ENCODE measurements at regions not wholly inside any gene's neighbourhood (a gene's known extent, or its start where the extent isn't known, plus 50 kb on each side); places are given as distances from the start of the nearest gene placed in this dataset.

DNA sequence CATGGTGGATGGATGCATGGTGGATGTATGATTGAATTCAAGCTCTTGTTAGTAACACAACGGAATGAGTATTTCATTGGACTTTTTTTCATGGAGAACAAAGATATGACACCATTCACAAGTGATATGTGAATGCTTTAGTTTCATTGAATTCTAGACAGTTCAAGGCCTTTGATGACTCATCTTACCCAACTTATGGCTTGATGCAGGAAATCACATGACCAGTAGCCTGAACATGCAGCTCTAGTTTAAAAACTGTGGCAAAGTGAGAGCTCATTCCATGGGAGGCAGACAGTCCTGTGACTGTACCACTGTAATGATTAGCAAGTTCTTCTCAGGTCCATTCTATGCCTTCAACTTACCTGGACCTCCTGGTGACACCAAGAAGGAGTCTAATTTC lies 1239.3 kb downstream of the TYW1 start:
- Mint-ChIP-seq H3K4me3 (ENCODE audit: unreplicated experiment) (no peak overlapping the region), H3K27ac (ENCODE audit: unreplicated experiment) (no peak overlapping the region), H3K27me3 (ENCODE audit: unreplicated experiment) (no peaks in the 10 kb centered on the region), H3K9me3 (ENCODE audit: unreplicated experiment) (peaks cover 53% of the 10 kb centered on the region), H3K4me1 (ENCODE audit: unreplicated experiment) (no peaks in the 10 kb centered on the region), H3K36me3 (ENCODE audit: low read depth, unreplicated experiment) (peaks cover 19% of the 10 kb centered on the region)
- no peak for DNase-seq (ENCODE audit: low spot score)
- TF ChIP-seq, protein P1, sequence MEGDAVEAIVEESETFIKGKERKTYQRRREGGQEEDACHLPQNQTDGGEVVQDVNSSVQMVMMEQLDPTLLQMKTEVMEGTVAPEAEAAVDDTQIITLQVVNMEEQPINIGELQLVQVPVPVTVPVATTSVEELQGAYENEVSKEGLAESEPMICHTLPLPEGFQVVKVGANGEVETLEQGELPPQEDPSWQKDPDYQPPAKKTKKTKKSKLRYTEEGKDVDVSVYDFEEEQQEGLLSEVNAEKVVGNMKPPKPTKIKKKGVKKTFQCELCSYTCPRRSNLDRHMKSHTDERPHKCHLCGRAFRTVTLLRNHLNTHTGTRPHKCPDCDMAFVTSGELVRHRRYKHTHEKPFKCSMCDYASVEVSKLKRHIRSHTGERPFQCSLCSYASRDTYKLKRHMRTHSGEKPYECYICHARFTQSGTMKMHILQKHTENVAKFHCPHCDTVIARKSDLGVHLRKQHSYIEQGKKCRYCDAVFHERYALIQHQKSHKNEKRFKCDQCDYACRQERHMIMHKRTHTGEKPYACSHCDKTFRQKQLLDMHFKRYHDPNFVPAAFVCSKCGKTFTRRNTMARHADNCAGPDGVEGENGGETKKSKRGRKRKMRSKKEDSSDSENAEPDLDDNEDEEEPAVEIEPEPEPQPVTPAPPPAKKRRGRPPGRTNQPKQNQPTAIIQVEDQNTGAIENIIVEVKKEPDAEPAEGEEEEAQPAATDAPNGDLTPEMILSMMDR (IDR thresholded peaks at IDR 0.05; ENCODE audit: unreplicated experiment): no peak

DNA sequence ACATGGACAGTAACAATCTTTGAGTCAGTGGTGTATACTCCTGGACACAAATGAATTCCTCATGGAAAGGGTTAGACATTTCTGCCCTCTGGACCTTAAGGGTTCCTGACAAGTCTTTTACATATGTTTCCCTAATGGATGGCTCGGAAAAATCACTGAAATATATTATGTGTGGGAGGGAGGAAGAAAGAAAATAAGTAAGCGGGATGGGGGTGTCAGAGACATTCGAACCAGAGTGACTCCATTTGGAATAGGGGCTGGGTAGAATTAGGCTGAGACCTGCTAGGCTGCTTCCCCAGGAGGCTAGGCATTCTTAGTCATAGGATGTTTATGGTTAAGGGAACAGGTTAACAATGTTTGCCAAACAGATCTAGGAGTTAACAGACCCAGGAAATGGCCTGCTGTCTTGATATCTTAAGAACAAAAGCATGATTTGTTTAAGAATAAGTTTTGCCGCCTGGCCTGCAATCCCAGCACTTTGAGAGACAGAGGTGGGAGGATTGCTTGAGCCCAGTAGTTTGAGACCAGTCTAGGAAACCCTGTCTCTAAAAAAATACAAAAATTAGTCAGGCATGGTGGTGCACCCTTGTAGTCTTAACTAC lies 1241.7 kb downstream of the TYW1 start:
- no peak overlapping the region for H3K27ac Mint-ChIP-seq (ENCODE audit: unreplicated experiment)
- H3K4me1 Mint-ChIP-seq (ENCODE audit: unreplicated experiment): no peaks in the 10 kb centered on the region

GRCh38 chr7:68243128-68243527 lies 1246.5 kb downstream of the TYW1 start:
- Mint-ChIP-seq H3K27me3 (ENCODE audit: unreplicated experiment) (no peaks in the 10 kb centered on the region), H3K4me1 (ENCODE audit: unreplicated experiment) (no peaks in the 10 kb centered on the region), H3K4me3 (ENCODE audit: unreplicated experiment) (no peak overlapping the region), H3K9me3 (ENCODE audit: unreplicated experiment) (peaks cover 41% of the 10 kb centered on the region), H3K36me3 (ENCODE audit: low read depth, unreplicated experiment) (peaks cover 2% of the 10 kb centered on the region), H3K27ac (ENCODE audit: unreplicated experiment) (no peak overlapping the region)
- TF ChIP-seq, protein P1 (IDR thresholded peaks at IDR 0.05; ENCODE audit: unreplicated experiment): no peak
- DNase-seq (ENCODE audit: low spot score): no peak

More for the DNA sequence above, 1241.7 kb downstream of the TYW1 start:
- TF ChIP-seq, protein P1 (IDR thresholded peaks at IDR 0.05; ENCODE audit: unreplicated experiment): no peak
- no peak for DNase-seq (ENCODE audit: low spot score)
- Mint-ChIP-seq H3K36me3 (ENCODE audit: low read depth, unreplicated experiment) (peaks cover 19% of the 10 kb centered on the region), H3K27me3 (ENCODE audit: unreplicated experiment) (no peaks in the 10 kb centered on the region), H3K9me3 (ENCODE audit: unreplicated experiment) (peaks cover 54% of the 10 kb centered on the region), H3K4me3 (ENCODE audit: unreplicated experiment) (no peak overlapping the region)

- Mint-ChIP-seq H3K9me3 (ENCODE audit: unreplicated experiment) (peaks cover 46% of the 10 kb centered on the region), H3K27ac (ENCODE audit: unreplicated experiment) (no peak overlapping the region), H3K4me1 (ENCODE audit: unreplicated experiment) (no peaks in the 10 kb centered on the region), H3K4me3 (ENCODE audit: unreplicated experiment) (no peak overlapping the region), H3K36me3 (ENCODE audit: low read depth, unreplicated experiment) (peaks cover 4% of the 10 kb centered on the region), H3K27me3 (ENCODE audit: unreplicated experiment) (peaks cover 4% of the 10 kb centered on the region)
- TF ChIP-seq, protein P1 (IDR thresholded peaks at IDR 0.05; ENCODE audit: unreplicated experiment): no peak
- DNase-seq (ENCODE audit: low spot score): no peak
Observed at GRCh38 chr7:68244389-68244788, 1247.8 kb downstream of the TYW1 start.

DNA sequence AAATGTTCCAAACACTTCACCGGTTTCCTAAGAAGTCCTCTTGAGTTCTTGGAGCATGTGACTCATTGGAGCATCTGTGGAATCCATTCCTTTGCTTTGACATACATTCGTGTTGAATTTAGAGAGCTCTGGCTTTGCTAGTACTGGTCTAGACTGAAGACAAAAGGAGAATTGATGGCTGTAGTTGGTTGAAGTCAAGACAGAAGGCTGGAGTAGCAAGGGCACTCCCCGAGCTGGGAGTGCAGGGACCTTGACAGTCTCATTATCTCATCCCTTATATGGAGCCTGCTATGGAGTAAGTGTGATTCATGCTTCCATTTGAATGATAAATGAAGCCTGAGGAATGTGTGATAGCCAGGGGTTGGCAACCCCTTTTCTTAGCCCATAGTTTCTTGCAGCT lies 1249.1 kb downstream of the TYW1 start:
- Mint-ChIP-seq H3K27ac (ENCODE audit: unreplicated experiment) (no peak overlapping the region), H3K27me3 (ENCODE audit: unreplicated experiment) (peaks cover 6% of the 10 kb centered on the region), H3K4me1 (ENCODE audit: unreplicated experiment) (no peaks in the 10 kb centered on the region), H3K36me3 (ENCODE audit: low read depth, unreplicated experiment) (peaks cover 7% of the 10 kb centered on the region), H3K9me3 (ENCODE audit: unreplicated experiment) (peaks cover 51% of the 10 kb centered on the region), H3K4me3 (ENCODE audit: unreplicated experiment) (no peak overlapping the region)
- TF ChIP-seq, protein P1 (IDR thresholded peaks at IDR 0.05; ENCODE audit: unreplicated experiment): no peak
- no peak for DNase-seq (ENCODE audit: low spot score)
